K562 (cell line): ENCODE measurements at regions not wholly inside any gene's neighbourhood (a gene's known extent, or its start where the extent isn't known, plus 50 kb on each side); places are given as distances from the start of the nearest gene placed in this dataset.

Source experiments
- RREB1 ChIP-seq: fragments of 250-450 bp; sonication (Bioruptor Pico); IDR thresholded peaks from 2 replicates; pipeline ENCODE4 v1.4.0; 2020
- ZNF431 ChIP-seq: sonication (generic); formaldehyde crosslinking; IDR thresholded peaks from 2 replicates; pipeline ENCODE4 v1.8.0; 2022; ENCODE audit warnings: mild to moderate bottlenecking, missing genetic modification reagents
- TF ChIP-seq, protein P1 (sequence below): sonication (generic); IDR thresholded peaks from 2 replicates; pipeline ENCODE4 v1.6.1; 2016

DNA sequence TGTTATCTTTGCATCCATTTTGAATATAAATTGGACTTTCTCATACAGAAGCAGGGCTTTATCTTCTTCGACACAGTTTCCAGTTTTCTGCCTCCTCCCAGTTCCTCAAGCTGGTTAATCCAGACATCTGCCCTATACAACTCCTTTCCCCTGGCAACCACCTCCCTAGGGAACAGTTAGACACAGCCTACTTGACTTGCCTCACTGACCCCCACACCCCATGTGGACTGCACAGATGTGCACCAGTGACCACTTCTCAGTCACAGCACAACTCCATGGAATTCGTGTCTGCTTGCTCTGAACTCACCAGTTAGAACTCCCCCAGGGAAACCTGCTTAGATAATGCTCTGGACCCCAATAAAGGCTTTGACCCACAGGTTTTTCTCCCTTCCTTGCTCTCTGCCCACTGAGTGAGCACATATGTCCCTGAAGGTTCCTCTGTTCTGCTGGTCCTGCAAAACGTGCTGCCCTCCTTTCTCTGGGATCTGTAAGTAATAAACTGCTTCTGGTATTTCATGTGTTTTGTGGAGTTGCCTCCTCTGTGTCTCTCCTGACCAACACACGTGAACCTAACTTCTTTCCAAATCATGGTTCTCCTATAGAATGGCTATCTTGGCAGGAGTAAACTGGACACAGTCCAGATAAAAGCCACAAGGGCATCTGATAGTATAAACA is 351.2 kb downstream of the CD83 start (continued):
- no peak for TF ChIP-seq RREB1 (CRISPR knock-in tag)
- TF ChIP-seq, protein P1, sequence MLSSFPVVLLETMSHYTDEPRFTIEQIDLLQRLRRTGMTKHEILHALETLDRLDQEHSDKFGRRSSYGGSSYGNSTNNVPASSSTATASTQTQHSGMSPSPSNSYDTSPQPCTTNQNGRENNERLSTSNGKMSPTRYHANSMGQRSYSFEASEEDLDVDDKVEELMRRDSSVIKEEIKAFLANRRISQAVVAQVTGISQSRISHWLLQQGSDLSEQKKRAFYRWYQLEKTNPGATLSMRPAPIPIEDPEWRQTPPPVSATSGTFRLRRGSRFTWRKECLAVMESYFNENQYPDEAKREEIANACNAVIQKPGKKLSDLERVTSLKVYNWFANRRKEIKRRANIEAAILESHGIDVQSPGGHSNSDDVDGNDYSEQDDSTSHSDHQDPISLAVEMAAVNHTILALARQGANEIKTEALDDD: no peak
- TF ChIP-seq ZNF431 (CRISPR knock-in tag): no peak
